GM12864 (cell line): ENCODE measurements at regions not wholly inside any gene's neighbourhood (a gene's known extent, or its start where the extent isn't known, plus 50 kb on each side); places are given as distances from the start of the nearest gene placed in this dataset.

Experiments used
- DNase-seq: peaks from one replicate; pipeline ENCODE4 v3.0.0-alpha.2; 2011; ENCODE audit warnings: low read depth
- H3K4me3 ChIP-seq: 2 replicates; pipeline ENCODE4 v1.5.1; 2011; ENCODE audit warnings: mild to moderate bottlenecking, low read depth, low read length, control low read depth
- TF ChIP-seq, protein P1 (sequence below): IDR thresholded peaks from 2 replicates; pipeline ENCODE4 v1.5.1; 2011; ENCODE audit warnings: low read depth, mild to moderate bottlenecking, moderate library complexity, low read length, control low read depth, inconsistent platforms; ENCODE audit errors: missing control alignments

DNA sequence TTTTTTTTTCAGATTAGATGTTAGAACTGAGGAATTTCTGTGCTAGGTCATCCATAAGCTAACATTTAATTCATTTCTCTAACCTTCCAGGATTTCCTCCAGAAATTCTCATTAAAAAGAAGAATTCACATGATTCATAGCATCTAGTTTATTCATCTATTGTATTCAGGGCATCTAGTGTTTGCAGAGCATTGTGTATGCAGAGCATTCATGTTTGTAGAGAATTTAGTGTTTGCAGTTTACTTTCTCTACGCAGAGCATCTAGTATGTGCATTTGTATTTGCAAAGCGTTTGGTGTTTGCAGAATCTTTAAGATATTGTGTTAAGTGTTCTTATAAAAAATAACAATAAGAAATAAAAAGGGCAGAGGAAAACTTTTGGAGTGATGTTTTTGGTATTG, 491.1 kb downstream of the MTRR start:
- no peak overlapping the region for H3K4me3 ChIP-seq
- DNase-seq, result no peak
- TF ChIP-seq, protein P1, sequence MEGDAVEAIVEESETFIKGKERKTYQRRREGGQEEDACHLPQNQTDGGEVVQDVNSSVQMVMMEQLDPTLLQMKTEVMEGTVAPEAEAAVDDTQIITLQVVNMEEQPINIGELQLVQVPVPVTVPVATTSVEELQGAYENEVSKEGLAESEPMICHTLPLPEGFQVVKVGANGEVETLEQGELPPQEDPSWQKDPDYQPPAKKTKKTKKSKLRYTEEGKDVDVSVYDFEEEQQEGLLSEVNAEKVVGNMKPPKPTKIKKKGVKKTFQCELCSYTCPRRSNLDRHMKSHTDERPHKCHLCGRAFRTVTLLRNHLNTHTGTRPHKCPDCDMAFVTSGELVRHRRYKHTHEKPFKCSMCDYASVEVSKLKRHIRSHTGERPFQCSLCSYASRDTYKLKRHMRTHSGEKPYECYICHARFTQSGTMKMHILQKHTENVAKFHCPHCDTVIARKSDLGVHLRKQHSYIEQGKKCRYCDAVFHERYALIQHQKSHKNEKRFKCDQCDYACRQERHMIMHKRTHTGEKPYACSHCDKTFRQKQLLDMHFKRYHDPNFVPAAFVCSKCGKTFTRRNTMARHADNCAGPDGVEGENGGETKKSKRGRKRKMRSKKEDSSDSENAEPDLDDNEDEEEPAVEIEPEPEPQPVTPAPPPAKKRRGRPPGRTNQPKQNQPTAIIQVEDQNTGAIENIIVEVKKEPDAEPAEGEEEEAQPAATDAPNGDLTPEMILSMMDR, result no peak

DNA sequence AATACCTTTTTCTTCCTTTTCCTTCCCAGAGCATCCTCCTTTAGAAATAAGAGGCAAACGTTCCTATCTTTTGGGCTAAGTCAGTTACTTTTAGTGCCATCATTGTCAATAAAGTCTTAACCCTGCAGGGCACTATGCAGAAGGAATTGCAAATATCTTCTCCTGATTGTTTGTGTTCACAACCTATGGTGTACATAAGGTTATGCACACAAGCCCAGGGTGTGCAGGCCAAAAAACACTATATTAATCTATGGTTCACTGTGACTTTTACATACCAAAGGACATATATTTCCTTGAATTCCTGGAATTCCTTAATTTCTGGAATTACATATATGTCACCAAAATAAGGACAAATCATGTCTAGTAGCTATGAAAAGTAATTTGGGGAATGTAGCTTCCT, 493.5 kb downstream of the MTRR start:
- TF ChIP-seq, protein P1, result no peak
- no peak for DNase-seq
- no peak overlapping the region for H3K4me3 ChIP-seq

DNA sequence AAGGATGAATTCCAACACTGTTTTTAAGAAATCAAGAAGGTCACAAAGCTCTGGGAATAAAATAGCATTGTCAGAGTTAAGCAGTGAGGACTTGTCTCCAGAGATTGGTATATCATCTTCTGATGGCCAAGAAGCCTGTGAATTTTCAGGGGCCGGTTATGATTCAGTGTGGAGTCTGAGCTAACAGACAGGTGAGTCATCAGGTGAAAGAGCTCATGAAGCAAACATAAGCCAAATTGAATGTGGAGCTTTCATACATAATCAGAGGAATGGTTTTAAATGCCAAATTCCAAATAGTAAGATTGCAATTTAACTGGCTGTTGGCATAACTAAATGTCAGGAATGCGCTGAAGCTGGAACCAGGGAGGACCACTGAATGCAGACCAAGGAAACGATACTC, 494.2 kb downstream of the MTRR start:
- DNase-seq, result no peak
- TF ChIP-seq, protein P1, result no peak
- H3K4me3 ChIP-seq, result no peak overlapping the region

DNA sequence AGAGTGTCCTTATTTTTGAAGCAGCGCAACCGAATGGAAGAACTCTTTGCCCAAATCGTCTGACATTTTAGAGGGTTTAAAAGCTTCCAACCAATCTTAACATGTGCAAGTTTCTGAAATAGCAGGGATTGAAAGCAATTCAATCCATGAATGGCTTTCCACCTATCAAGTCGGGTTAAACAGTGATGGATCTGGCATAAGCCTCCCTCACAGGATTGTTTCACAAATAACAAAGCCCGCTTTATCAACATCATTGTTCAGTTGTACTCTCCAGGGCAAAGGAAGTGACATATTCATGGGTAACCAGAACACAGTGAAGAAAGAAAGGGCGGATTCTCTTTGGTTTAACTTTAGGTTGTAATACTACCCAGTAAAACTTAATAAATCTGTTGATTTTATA, 497.3 kb downstream of the MTRR start:
- TF ChIP-seq, protein P1, result no peak
- H3K4me3 ChIP-seq, result no peak overlapping the region
- DNase-seq, result no peak

DNA sequence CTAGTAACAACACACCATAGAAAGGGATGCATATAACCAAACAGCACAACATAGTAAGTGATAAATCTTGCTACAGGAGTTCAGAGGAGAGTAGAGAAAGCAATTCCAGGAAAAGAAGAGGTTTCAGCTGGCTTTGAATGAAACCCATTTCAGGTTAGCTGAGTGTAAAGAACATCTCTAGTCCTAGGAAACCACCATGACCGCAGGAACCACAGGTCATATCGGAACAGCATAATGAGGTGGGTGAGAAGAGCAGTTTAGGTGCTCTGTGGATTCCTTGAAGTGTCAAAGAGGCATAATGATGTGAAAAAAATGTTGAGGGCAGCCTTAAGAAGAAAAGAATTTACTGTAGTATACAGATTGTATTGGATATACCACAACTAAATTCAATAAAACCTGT, 507.5 kb downstream of the MTRR start:
- TF ChIP-seq, protein P1, result no peak
- H3K4me3 ChIP-seq, result no peak overlapping the region
- DNase-seq, result no peak

DNA sequence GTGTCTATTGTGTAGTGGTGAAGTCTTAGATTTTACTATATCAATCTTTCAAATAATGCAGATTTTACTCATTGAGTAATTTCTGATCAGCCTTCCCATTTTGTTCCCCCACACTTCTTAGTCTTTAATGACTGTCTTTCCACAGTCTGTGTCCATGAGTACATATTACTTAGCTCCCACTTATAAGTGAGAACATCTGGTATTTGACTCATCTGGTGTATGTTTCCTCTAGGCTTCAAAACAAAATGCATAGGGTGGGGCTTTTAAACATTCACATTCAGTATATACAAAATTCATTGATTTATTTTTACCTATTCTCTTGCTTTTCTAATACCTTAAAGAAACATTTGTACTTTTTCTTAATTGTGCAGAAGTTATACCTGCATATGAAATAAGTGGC, 513.0 kb downstream of the MTRR start:
- no peak overlapping the region for H3K4me3 ChIP-seq
- TF ChIP-seq, protein P1, result no peak
- no peak for DNase-seq

DNA sequence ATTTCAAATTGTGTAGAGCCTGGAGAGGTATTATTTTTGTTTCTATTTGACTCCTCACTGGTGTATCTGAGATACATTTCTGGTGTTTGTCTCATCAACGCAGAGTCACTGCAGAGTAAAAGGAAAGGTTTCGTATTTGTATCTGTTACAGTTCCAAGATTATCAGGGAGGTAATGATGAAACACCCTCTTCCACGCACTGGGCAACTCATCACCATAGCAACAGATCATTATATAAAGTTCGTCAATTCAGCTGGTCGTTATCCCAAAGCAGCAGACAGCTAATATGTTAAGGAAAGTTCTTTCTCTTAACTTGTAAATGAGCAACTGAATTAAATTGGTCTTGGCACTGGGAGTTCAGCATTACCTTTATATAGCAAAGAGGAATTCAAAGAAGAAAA, 513.5 kb downstream of the MTRR start:
- TF ChIP-seq, protein P1, result no peak
- DNase-seq, result no peak
- no peak overlapping the region for H3K4me3 ChIP-seq
